ENCODE measurements at regions not wholly inside any gene's neighbourhood (a gene's known extent, or its start where the extent isn't known, plus 50 kb on each side); places are given as distances from the start of the nearest gene placed in this dataset.

GRCh38 chr1:55684131-55684650, 469.0 kb upstream of the USP24 start (continued):
- TF ChIP-seq CHD7 (IDR thresholded peaks at IDR 0.05; ENCODE audit: insufficient replicate concordance, low read length) (no peak), KDM4A (IDR thresholded peaks at IDR 0.05; ENCODE audit: low read depth, low read length, severe bottlenecking) (no peak), ATF3 (IDR thresholded peaks at IDR 0.05; ENCODE audit: insufficient read depth, low read depth, low read length) (no peak), CEBPB (IDR thresholded peaks at IDR 0.05; ENCODE audit: low read depth, low read length) (no peak), EP300 (IDR thresholded peaks at IDR 0.05; ENCODE audit: borderline replicate concordance in 1 of 2, low read depth in 2 of 2, low read length in 2 of 2) (no peak)
